ENCODE measurements at regions not wholly inside any gene's neighbourhood (a gene's known extent, or its start where the extent isn't known, plus 50 kb on each side); places are given as distances from the start of the nearest gene placed in this dataset.

- DNase-seq, result peak; percentile 50
These were observed 79.7 kb downstream of the RRM2 start for GRCh38 chr2:10202131-10202665.

GRCh38 chr2:10204326-10205161, 82.0 kb downstream of the RRM2 start:
- no peak for DNase-seq

DNA sequence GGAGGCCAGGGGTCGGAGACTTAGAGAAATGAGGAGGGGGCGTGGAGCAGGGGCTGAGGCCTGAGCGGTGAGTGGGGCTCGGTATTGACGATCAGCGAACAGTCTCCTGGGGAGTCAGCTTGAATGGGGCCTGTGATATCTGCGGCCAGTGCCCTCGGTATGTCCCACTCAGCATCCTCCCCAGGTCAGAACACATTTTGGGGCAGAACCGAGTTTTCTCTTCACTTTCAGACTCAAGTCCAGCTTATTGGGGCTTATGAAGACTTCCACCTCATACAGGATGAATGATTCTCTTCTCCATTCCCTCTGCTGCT, 82.6 kb downstream of the RRM2 start:
- DNase-seq, result no peak

DNA sequence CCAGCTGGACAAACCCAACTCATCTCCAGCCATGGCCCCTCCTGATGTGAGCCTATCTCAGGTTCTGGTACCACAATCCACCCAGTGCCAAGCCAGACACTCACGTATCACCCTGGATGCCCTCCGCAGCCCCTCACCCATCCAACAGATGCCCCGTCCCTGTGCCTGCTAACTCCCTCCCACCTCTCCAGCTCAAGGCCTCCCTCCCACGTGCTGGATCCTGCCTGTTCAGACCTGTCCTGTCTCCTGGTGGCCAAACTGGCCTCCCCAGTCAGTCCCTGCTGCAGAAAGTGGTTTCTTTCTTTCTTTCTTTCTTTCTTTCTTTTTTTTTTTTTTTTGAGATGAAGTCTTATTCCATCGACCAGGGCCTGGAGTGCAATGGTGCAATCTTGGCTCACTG, 86.2 kb downstream of the RRM2 start:
- DNase-seq, result no peak

- no peak for DNase-seq
These were observed 86.9 kb downstream of the RRM2 start for GRCh38 chr2:10209406-10209935.

DNA sequence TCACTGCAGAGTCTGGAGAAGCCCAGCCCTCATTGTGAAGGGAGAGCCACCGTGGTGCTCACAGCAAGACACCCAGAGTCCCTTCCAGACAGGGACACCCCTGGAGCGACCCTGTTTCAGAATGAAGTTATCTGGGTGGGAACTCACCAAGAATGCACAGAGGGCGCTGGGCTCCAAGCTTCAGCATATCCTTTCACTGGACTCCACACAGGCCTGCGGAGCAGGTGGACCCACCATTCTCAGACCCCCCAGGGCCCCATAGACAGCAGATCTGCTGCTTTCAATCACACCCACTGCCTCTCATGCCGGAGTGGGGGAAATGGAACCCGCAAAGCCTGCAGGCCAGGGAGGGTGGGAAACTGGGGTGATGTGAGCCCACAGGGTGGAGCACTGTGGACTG, 87.8 kb downstream of the RRM2 start:
- DNase-seq, result no peak

GRCh38 chr2:10211844-10212422, 89.4 kb downstream of the RRM2 start:
- DNase-seq, result no peak

DNA sequence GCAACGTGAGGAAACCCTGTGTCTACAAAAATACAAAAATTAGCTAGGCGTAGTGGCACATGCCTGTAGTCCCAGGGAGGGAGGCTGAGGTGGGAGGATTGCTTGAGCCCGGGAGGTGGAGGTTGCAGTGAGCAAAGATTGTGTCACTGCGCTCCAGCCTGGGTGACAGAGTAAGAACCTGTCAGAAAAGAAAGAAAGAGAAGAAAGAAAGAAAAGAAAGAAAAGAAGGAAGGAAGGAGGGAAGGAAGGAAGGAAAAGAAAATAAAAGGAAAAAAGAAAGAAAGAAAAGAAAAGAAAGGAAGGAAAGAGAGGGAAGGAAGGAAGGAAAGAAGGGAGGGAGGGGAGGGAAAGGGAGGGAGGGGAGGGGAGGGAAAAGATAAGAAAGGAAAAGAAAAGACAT, 89.9 kb upstream of the HPCAL1 start:
- no peak for DNase-seq

DNA sequence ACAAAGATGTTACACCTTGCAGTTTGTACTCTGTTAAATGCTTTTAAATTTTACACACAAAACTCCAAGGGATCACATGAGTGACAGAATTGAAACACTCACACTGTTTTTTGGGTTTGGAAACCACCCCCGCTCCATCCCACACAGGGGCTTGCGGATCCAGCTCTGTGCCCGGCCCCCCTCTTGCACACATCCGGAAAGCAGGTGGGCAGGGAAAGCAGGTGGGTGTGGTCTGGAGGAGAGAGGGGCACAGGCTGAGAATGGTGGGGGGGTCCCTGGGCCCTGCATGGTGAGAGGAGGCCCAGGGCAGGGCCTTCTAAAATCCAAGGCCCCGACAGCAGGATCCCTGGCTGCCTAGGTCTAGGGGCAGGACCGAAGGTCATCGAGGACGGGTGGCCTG, 88.5 kb upstream of the HPCAL1 start:
- no peak for DNase-seq

DNA sequence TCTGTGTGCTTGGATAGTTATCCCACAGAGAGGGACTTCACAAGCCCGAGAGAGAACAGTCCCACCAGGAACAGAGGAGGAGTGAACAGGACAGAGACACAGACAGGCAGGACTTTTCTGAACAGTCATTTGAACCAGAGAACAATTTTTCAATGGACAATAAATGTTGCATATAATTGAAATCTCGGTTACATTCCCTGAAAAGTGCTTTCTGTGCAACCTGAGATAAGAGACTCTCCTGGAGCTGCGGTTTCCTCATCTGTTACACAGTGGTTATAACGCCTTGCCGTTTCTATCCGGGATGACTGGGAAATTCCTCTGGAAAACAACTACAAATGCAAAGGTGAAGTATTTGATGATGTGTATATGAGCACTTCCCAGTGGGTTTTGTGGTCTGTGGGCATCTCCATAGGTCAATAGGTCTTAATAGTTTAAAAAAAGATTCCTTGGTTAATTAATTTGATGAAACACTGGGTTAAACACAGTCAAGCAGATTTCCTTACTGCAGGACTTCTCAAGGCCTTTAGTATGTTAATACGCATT, 87.2 kb upstream of the HPCAL1 start:
- no peak for DNase-seq

GRCh38 chr2:10216677-10217488, 85.8 kb upstream of the HPCAL1 start:
- no peak for DNase-seq

DNA sequence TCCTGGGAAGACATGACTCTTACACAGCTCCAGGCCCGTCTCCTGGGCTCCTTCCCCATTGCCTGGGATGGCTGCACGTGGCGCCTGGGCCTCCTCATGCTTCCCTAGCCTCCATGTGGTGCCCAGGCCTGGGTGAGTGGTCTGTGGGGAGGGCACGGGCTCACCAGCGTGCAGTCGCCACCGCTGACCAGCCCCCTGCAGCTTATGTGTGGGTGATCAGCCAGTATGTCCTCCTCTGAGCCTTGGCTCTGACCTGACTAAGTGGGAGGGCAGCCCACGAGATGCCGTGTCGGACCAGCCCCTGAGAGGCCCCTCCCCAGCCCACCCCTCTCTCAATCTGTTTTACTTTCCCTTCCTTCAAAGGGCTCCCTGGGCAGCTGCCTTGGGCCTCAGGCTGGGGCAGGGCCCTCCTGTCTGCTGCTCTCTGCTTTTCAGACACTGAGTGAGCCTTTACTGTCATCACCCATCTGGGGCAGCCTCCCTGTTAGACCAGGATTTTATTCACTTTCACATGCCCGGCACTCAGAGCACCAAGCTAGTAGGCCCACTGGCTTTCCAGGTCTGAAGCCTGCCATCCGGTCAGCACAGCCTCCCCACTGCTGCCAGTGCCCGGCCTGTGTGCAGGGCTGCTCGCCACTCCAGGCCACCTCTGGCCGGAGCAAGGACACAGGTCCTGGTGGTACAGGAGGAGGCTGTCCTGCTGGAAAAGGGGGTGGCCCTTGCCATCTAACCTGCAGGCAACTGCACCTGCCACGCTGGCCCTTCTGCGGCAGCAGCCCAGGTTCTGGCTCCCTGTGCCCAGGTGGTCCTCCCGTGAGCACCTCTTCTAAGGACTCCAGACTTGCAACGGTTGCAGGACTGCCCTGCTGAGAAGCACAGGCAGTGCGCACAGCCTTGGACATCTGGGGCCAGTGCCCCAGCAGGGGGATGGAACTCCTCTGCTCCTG, 84.9 kb upstream of the HPCAL1 start:
- no peak for DNase-seq

- no peak for DNase-seq
These were observed 82.4 kb upstream of the HPCAL1 start for GRCh38 chr2:10220045-10220901.

DNA sequence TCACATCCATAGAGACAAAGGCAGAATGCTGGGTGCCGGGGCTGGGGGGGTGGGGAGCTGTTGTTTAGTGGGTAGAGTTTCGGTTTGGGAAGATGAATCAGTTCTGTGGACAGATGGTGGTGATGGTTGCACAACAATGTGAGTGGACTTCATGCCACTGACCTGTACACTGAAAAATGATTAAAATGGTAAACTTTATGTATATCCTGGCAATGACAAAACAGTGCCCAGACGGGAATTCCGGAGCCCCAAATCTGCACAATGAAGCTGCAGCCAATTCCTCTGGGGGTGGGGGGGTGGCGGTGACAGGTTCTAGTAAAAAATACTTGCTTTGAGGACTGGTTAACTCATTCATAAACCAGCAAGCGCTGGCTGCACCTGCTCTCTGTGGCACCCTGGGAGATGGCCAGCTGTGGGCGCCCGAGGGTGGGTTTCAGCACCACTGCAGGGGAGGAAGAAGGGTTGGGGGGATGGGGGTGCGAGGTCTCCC, 81.8 kb upstream of the HPCAL1 start:
- peak; percentile 15 for DNase-seq

DNA sequence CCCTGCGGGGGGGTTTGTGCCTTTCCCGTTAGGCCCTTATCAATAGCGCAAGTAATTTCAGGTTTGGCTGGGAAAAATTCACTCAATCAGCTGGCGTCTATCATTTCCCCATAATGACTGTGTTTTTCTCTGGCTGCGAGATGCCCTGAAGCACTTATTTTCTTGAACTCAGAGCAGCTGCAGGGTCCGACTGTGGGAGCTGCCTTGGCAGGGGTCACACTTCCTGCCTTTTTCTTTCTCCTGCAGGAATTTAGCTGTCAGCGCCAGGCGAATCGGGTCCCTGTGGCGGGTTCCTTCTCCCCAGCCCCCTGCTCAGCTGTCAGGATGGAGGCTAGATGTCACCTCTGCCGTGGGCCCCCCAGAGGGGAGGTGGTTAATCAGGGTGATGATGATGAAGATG, 81.3 kb upstream of the HPCAL1 start:
- no peak for DNase-seq

GRCh38 chr2:10221976-10222870, 80.5 kb upstream of the HPCAL1 start:
- DNase-seq, result no peak

GRCh38 chr2:10223471-10223870, 79.2 kb upstream of the HPCAL1 start:
- DNase-seq, result no peak

GRCh38 chr2:10223932-10224720, 78.6 kb upstream of the HPCAL1 start:
- DNase-seq, result no peak

DNA sequence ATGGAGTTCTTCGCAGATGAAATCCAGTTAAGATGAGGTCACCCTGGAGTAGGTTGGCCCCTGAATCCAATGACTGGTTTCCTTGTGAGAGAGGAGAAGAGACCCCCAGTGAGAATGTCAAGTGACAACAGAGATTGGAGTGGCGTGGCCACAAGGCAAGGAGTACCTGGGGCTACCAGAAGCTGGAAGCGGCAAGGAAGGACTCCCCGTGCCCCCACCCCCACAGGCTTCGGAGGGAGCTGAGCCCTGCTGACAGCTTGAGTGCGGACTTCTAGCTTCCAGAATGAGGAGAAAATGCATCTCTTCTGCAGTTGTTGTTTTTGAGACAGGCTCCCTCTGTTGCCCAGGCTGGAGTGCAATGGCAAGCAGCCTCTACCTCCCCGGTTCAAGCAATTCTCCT, 78.0 kb upstream of the HPCAL1 start:
- no peak for DNase-seq
